Loucy (cell line): ENCODE measurements at regions not wholly inside any gene's neighbourhood (a gene's known extent, or its start where the extent isn't known, plus 50 kb on each side); places are given as distances from the start of the nearest gene placed in this dataset.

Experiments used
- H2AFZ ChIP-seq: fragments of 200-600 bp; sonication (generic); 2 replicates; pipeline ENCODE4 v1.6.0; 2016; ENCODE audit warnings: antibody characterized with exemption, mild to moderate bottlenecking, low read length, moderate library complexity
- H3F3A ChIP-seq: fragments of 200-600 bp; 2 replicates; pipeline ENCODE4 v1.6.0; 2016; ENCODE audit warnings: antibody characterized with exemption, low read depth, mild to moderate bottlenecking
- H3K27me3 ChIP-seq: fragments of 200-600 bp; sonication (generic); 2 replicates; pipeline ENCODE4 v1.6.1; 2014; ENCODE audit warnings: low read length, mild to moderate bottlenecking; ENCODE audit not compliant: insufficient read depth, poor library complexity, severe bottlenecking
- H3K36me3 ChIP-seq: fragments of 200-600 bp; sonication (generic); 2 replicates; pipeline ENCODE4 v1.6.1; 2016; ENCODE audit warnings: low read length; ENCODE audit not compliant: insufficient read depth
- H3K4me1 ChIP-seq: fragments of 200-600 bp; sonication (generic); 2 replicates; pipeline ENCODE4 v1.5.1; 2014; ENCODE audit warnings: low read length, mild to moderate bottlenecking; ENCODE audit not compliant: insufficient read depth, poor library complexity, severe bottlenecking
- H3K4me2 ChIP-seq: fragments of 200-600 bp; sonication (generic); 2 replicates; pipeline ENCODE4 v1.6.0; 2014; ENCODE audit warnings: antibody characterized with exemption, low read length, low read depth, mild to moderate bottlenecking; ENCODE audit not compliant: poor library complexity, severe bottlenecking
- H3K4me3 ChIP-seq: fragments of 200-600 bp; sonication (generic); 2 replicates; pipeline ENCODE4 v1.5.1; 2014; ENCODE audit warnings: low read length, mild to moderate bottlenecking, mixed read lengths; ENCODE audit not compliant: poor library complexity, severe bottlenecking
- H3K79me2 ChIP-seq: fragments of 200-600 bp; sonication (generic); 2 replicates; pipeline ENCODE4 v1.6.1; 2014; ENCODE audit warnings: low read length; ENCODE audit not compliant: insufficient read depth
- H3K9ac ChIP-seq: fragments of 200-600 bp; sonication (generic); 2 replicates; pipeline ENCODE4 v1.6.0; 2014; ENCODE audit warnings: mild to moderate bottlenecking, low read depth, low read length, moderate library complexity; ENCODE audit not compliant: poor library complexity, severe bottlenecking
- H3K9me2 ChIP-seq: fragments of 200-600 bp; sonication (generic); replicated peaks from 2 replicates; pipeline ENCODE4 v1.6.1; 2016; ENCODE audit warnings: low read depth, low read length, mixed read lengths
- H3K9me3 ChIP-seq: fragments of 200-600 bp; sonication (generic); 2 replicates; pipeline ENCODE4 v1.6.1; 2014; ENCODE audit warnings: mild to moderate bottlenecking, antibody characterized with exemption, low read length, low read depth; ENCODE audit not compliant: insufficient read depth
- H4K20me1 ChIP-seq: fragments of 200-600 bp; sonication (generic); 2 replicates; pipeline ENCODE4 v1.6.0; 2014; ENCODE audit warnings: antibody characterized with exemption, low read length, mild to moderate bottlenecking; ENCODE audit not compliant: insufficient read depth, poor library complexity, severe bottlenecking
- CTCF ChIP-seq: fragments of 200-600 bp; sonication (generic); conservative IDR thresholded peaks from 2 replicates; pipeline ENCODE4 v1.5.1; 2014; ENCODE audit warnings: mild to moderate bottlenecking, antibody characterized with exemption, low read length
- EZH2phosphoT487 ChIP-seq: fragments of 200-600 bp; IDR thresholded peaks from 2 replicates; pipeline ENCODE4 v1.6.1; 2018; ENCODE audit warnings: antibody characterized with exemption, mild to moderate bottlenecking, moderate library complexity, borderline replicate concordance

- Histone ChIP-seq H3K9ac (no peak overlapping the region), H3K79me2 (no peaks in the 10 kb centered on the region)
- TF ChIP-seq EZH2phosphoT487: no peak
- no peak for TF ChIP-seq CTCF
Measured at GRCh38 chr18:43916984-43917383, 639.7 kb upstream of the SYT4 start.

GRCh38 chr18:43917520-43917919 lies 640.2 kb upstream of the SYT4 start:
- Histone ChIP-seq H3K9me2 (no peaks in the 10 kb centered on the region), H3K27me3 (no peaks in the 10 kb centered on the region), H3K4me3 (no peak overlapping the region), H3K36me3 (no peaks in the 10 kb centered on the region), H2AFZ (no peak overlapping the region), H3K9me3 (no peaks in the 10 kb centered on the region), H3K4me2 (no peak overlapping the region), H3F3A (no peaks in the 10 kb centered on the region), H3K9ac (no peak overlapping the region), H3K4me1 (no peaks in the 10 kb centered on the region), H3K79me2 (no peaks in the 10 kb centered on the region), H4K20me1 (no peaks in the 10 kb centered on the region)
- TF ChIP-seq EZH2phosphoT487: no peak
- TF ChIP-seq CTCF: no peak

More at GRCh38 chr18:43916984-43917383, 639.7 kb upstream of the SYT4 start:
- Histone ChIP-seq H3F3A (no peaks in the 10 kb centered on the region), H3K4me1 (no peaks in the 10 kb centered on the region), H4K20me1 (no peaks in the 10 kb centered on the region), H2AFZ (no peak overlapping the region), H3K9me2 (no peaks in the 10 kb centered on the region), H3K36me3 (no peaks in the 10 kb centered on the region), H3K27me3 (no peaks in the 10 kb centered on the region), H3K4me3 (no peak overlapping the region), H3K4me2 (no peak overlapping the region), H3K9me3 (no peaks in the 10 kb centered on the region)

GRCh38 chr18:43919551-43919950 lies 642.3 kb upstream of the SYT4 start:
- no peaks in the 10 kb centered on the region for H3K4me1 ChIP-seq
- no peaks in the 10 kb centered on the region for H3F3A ChIP-seq
- H2AFZ ChIP-seq: no peak overlapping the region
- H3K9me2 ChIP-seq: no peaks in the 10 kb centered on the region
- no peaks in the 10 kb centered on the region for H3K36me3 ChIP-seq
- no peaks in the 10 kb centered on the region for H4K20me1 ChIP-seq
- H3K79me2 ChIP-seq: no peaks in the 10 kb centered on the region
- no peak for TF ChIP-seq EZH2phosphoT487
- no peak for TF ChIP-seq CTCF
- H3K27me3 ChIP-seq: no peaks in the 10 kb centered on the region
- no peak overlapping the region for H3K4me3 ChIP-seq
- no peak overlapping the region for H3K9ac ChIP-seq
- no peaks in the 10 kb centered on the region for H3K9me3 ChIP-seq
- no peak overlapping the region for H3K4me2 ChIP-seq
